Right lung (tissue), 2 donors: ENCODE measurements at regions not wholly inside any gene's neighbourhood (a gene's known extent, or its start where the extent isn't known, plus 50 kb on each side); places are given as distances from the start of the nearest gene placed in this dataset.
A peak's percentile ranks its signal among the peaks of the same experiment; 100 is the strongest.
"Not testable (repeated sequence)": the region's sequence is repeated elsewhere in the genome, so short reads cannot be mapped to it uniquely, and the experiment has no call there.

ENCODE experiments used
- DNase-seq, 2 donors: peaks; one replicate each; pipeline ENCODE4 v3.0.0-alpha.2; 2013

DNA sequence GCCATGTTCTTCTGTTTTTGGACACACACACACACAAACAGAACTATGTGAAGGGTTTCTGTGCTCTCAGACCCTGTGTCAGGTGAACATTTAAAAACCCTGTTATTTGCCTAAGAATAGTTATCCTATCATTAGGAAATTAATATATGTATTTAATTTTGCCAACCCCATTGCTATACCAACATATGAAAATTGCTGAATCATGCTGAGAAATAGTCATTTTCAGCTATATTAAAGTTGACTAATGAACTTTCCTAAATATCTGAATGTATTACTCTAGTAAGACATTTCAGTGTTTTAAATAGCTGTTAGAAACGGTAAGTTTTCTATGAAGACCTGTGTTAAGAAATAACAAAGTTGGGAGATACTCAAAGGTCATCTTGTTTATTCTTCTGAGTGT lies 596.9 kb upstream of the GRM7 start:
- no peak for DNase-seq

GRCh38 chr3:6264906-6265305 lies 596.0 kb upstream of the GRM7 start:
- DNase-seq = no peak

GRCh38 chr3:6266135-6266534 lies 594.8 kb upstream of the GRM7 start:
- DNase-seq = no peak

DNA sequence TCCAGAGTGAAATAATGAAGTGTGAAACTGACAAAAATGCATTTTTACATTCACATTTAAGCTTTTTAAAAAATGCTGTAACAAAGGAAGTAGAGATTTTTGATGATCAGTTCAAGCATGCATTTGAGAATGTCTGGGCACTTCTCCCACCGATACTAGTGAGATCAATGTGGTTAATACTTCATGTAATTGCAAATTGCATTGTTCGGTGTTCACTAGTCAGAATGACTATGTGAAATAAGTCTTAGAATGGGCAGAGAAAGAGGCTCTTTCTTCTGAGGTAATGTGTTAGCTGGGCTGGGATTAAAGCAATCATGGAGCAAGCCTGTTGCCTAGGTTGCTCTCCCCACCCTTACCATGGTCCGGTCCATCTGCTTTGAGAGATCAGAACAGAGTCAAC lies 587.0 kb upstream of the GRM7 start:
- DNase-seq = no peak

GRCh38 chr3:6281662-6282061 lies 579.3 kb upstream of the GRM7 start:
- DNase-seq = no peak

GRCh38 chr3:6282918-6283317 lies 578.0 kb upstream of the GRM7 start:
- no peak for DNase-seq

GRCh38 chr3:6287088-6287875 lies 573.6 kb upstream of the GRM7 start:
- no peak for DNase-seq

DNA sequence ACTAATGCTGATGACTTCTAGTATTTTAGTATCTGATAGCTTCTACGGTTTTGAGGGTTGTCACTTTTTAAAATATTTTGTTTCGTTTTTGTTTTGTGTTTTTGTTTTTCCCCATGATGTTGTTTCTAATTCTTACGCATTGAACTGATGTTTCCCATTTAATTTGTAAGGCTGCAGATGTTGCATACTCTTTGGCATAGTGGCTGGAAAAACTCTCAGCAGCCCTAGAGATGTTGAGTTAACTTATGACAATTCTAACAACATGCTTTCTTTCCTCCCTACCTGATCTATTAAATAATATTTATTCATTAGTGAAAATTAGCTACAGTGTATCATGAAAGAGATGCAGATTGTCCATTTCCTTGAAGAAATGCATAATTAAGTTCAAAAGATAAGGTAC lies 559.3 kb upstream of the GRM7 start:
- DNase-seq = no peak

- no peak for DNase-seq
Observed at GRCh38 chr3:6315906-6316305, 545.0 kb upstream of the GRM7 start.

- DNase-seq = no peak
Observed at GRCh38 chr3:6321999-6322398, 538.9 kb upstream of the GRM7 start.

GRCh38 chr3:6326771-6327170 lies 534.1 kb upstream of the GRM7 start:
- no peak for DNase-seq

DNA sequence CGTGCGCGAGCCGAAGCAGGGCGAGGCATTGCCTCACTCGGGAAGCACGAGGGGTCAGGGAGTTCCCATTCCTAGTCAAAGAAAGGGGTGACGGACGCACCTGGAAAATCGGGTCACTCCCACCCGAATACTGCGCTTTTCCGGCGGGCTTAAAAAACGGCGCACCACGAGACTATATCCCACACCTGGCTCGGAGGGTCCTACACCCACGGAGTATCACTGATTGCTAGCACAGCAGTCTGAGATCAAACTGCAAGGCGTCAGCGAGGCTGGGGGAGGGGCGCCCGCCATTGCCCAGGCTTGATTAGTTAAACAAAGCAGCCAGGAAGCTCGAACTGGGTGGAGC lies 520.0 kb upstream of the GRM7 start:
- not testable (repeated sequence) for DNase-seq

DNA sequence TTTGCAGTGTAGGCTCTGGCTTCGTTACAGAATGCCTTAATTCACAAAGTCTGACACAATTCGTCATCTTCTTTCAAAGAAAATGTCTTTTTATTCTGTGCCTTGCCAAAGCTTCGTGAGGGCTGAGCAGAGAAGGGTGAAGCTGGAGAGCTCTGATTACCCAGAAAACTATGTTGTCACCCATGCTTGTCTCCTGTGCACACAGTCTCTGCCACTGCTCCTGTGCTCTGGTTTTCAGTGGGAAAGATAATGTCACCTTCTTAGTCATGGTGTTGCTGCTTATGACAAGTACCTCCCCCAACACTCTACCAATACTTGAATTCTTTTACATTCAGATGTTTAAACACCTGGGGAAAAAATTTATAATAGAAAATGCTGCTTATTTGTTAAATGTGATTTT lies 509.2 kb upstream of the GRM7 start:
- DNase-seq = no peak

GRCh38 chr3:6354653-6355052 lies 506.3 kb upstream of the GRM7 start:
- no peak for DNase-seq

- DNase-seq = no peak
Observed at GRCh38 chr3:6362406-6362805, 498.5 kb upstream of the GRM7 start.

DNA sequence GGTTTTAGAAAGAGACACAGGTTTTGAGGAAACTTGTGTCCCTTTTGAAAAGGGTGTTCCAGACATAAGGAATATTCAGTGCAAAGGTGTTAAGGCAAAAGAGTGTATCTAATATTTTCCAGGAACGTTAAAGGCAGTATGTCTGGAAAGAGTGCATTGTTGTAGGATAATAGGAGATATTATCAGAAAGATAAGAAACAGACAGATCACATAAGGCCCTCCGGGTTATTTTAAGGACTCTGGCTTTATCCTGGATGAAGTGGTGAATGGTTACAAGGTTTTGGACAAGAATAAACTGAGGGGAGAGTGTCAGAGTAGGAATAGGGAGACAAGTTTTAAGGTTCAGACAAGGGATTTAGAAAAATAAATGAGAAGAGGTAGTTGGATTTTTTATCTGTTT lies 493.7 kb upstream of the GRM7 start:
- no peak for DNase-seq

DNA sequence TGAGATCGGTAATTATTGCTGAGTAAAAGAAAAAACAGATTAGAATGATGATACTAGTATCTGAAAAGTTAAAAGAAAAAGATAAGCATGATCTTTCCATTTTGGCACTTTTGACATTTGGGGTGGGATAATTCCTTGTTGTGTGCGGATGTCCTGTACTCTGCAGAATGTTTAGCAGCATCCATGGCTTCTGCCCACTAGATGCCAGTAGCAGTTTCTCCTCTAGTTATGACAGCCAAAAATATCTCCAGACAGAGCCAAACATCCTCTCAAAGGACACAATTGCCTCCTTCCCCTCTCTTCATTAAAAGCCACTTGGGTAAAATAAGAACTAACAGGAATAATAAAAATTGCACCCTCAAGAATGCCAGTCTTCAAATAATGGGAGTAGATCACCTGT lies 468.8 kb upstream of the GRM7 start:
- DNase-seq = no peak

DNA sequence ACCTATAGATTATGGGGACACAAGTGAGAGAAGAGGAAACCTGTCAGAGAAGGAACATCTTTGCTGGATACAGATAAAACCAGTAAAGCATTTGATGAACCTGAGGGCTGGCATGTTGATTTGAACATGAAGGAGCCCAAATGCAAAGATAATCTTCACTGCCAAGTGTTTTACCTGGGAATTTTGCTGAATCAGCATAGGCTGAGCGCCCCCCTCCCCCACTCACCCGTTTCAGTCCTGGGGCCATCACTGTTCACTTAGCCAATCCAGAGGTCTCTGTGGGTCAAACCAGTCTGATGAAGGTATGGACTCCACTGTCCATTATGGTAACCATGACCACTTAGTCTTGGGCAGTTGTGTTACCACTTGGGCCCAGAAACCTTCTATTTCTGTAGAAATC lies 466.0 kb upstream of the GRM7 start:
- no peak for DNase-seq

DNA sequence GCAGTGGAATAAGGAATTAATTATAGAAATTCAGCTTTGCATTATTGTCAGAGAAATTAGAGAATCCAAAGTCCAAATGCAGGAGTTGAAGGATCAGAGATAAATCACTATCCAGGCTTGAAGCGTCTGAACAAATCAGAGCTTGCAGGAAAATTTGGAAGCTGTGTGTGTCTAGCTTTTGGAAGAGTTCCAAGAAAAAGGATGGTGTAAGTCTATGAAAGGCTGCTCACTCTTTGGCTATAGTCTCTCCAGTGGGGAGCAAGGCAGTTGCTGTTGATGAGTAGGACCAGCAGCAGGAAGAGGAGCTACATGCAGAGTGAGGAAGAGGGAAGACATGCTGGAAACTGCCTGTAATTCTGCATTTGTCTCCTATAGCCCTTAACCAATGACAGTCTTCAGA lies 464.3 kb upstream of the GRM7 start:
- DNase-seq = no peak

GRCh38 chr3:6402666-6403065 lies 458.2 kb upstream of the GRM7 start:
- DNase-seq = not testable (repeated sequence)

DNA sequence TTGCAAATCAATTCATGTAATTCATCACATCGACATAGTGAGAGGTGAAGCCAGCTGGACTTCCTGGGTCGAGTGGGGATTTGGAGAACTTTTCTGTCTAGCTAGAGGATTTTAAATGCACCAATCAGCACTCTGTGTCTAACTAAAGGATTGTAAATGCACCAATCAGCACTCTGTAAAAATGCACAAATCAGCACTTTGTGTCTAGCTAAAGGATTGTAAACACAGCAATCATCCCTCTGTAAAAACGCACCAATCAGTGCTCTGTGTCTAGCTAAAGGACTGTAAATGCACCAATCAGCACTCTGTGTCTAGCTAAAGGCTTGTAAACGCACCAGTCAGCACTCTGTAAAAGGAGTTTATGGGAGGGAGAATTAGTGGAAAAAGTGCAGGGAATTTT lies 454.0 kb upstream of the GRM7 start:
- DNase-seq = not testable (repeated sequence)

DNA sequence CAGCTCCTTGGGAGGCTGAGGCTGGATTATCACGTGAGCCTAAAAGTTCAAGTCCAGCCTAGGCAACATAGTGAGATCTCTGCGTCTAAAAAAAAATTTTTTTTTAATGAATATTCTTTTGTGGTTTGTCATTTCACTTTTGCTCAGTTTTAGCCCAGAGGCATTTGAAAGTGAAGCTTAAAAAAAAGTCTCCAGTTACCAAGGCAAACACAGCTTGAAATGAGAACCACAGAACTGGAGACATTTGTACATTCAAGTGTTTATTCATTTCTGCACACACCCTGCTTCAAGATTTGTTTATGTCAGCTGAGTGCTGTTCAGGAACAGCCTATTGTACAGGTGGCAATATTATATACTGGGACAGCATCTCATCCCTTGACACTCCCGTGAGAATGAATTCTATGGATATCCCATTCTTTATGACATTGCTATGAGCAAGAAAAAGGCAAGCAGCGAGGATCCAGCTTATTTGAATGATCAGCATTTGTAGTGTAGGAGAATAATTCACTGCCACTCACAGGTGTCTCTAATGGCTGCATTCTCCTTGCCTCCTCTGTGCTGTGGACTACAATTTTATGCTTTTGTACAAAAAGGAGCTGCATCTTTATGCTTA lies 444.8 kb upstream of the GRM7 start:
- DNase-seq = peak in 1 of 2 donors; percentile 0

DNA sequence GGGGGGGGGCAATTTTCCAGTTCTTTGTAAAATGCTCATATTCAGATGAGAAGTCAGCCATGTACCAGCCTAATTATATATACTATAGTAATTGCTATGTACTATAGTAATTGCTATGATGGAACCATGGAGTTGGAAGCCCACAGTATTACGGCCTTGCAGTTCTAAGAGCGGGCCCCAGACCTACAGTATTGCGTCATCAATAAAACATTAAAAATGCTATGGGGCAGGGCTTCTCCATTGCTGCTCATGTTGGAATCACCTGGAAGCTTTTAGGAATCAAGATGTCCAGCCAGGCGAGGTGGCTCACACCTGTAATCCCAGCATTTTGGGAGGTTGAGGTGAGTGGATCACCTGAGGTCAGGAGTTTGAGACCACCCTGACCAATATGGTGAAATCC lies 443.7 kb upstream of the GRM7 start:
- no peak for DNase-seq

DNA sequence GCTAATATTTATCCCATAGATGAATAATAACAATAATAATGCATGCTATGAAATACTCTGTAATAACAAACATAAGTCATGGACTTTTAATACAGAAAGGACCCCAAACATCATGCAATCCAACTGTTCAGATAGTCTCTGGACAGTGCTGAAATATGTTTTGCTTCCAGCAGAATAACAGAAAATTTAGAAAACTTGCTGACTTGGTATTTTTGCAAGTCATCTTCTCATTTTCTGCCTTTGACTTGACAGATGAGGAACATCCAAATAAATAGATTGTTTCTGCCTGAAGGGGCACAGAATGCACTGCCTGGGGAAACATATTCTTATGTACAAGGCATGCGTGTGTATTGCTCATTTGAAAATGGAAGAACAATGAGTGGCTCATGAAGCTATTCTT lies 442.4 kb upstream of the GRM7 start:
- no peak for DNase-seq
